ENCODE measurements at regions not wholly inside any gene's neighbourhood (a gene's known extent, or its start where the extent isn't known, plus 50 kb on each side); places are given as distances from the start of the nearest gene placed in this dataset.

DNA sequence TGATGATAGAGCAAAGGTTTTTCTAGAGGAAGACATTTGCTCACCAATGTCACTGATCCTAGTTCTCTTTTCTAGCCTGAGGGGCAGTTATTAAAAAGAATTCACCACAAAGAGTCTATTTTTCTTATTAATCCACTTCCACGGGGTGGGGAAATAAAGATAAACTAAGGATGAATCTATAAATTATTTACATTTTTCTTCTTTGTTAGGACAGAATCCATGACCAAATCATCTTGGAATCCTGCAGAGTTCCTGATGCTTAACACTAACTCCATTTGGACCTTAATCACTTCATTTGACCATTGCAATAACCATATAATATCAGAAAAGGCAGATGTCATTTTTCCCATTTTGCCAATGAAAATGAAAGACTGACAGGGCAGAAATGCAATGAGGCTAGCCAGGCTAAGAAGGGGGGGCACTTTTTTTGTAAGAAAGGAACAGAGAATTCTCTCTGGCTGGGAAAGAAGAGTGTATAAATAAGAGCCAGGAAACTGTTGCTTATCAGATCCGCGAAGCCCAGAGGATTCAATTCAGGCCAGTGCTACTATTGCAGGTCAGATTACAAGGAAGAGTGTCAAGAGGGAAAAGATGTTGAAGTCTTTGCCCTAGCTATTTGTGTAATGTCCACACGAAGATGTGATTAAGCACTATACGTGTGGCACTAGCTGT lies 433.2 kb downstream of the TNS3 start:
- DNase-seq (ENCODE audit: low read depth, low spot score), result no peak

DNA sequence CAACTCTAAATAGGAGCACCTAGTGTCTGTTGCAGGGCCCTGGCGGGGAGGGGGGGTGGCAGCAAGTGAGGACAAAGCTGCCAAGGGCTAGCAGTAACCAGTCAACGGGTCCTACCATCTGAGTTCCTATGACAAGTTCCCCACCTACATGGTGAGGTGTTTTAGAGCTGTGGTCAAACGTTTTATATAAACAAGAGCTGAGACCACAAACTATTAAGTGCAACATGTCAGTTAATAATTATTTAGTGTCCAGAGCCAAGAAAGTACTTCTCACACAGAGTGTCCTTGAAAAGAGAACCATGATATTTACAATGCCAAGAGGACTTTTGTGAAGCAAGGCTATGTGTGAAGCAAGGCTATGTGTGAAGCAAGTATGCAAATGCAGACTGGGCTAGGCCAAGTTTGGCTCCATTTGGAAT lies 434.7 kb downstream of the TNS3 start:
- DNase-seq (ENCODE audit: low read depth, low spot score), result no peak

DNA sequence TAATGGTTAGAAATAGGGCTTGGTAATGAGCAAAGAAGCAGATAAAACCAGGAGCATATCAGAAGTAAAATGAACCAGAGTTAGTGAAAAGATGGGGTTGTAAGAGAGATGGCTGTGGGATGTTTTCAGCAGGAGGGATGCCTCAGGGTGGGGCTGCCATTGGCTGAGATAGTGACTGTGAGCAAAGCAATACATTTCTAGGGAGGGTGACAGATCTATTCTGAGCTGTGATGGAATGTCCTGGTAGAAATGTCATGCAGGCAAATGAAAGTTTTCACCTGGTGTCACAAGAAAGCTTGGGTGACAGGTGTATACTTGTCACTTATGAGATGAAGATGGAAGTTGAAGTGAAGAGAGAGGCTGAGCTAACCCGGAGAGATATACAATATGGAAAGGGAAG lies 435.9 kb downstream of the TNS3 start:
- DNase-seq (ENCODE audit: low read depth, low spot score), result no peak

DNA sequence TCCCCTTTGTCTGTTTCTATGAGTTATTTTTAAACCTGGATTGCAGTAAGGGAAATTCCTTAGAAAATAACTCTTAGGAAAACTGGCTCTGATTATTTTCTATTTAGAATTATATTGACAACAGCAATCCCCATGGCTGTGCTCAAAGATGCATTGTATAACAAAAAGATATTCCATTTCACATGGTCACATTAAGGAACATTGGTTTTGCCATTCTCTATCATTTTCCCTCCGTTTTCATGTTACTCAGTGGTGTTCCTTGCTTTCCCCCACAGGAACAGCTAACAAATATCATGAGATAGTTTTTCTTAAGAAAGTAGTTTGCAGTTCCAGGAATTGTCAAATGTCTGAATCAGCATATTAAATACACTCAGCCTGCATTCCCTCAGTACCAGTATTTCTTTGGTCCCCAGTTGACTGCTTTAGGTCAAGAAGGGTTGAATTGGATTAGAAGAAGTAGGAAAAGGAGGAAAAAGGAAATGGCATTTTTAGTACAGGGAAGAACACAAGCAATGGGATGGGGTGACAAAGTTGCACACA lies 436.7 kb downstream of the TNS3 start:
- DNase-seq (ENCODE audit: low read depth, low spot score), result no peak

DNA sequence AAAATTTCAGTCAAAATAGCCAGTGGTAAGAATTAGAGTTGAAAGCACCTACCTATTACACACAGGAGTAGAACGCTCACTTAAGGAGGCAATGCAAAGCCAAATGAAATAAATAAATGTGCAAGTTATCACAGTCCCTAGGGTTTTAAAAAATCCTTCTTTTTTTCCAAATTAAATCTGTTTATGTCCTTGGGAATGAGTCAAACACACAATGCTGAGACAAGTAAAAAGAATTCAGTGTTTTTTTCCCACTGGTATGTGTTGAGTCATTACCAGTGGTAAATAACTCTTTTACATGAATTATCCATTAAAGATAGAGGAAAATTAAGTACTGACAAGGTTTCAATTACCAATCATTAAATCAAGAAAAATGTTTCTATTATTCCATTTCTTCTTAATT lies 438.6 kb downstream of the TNS3 start:
- DNase-seq (ENCODE audit: low read depth, low spot score), result no peak

DNA sequence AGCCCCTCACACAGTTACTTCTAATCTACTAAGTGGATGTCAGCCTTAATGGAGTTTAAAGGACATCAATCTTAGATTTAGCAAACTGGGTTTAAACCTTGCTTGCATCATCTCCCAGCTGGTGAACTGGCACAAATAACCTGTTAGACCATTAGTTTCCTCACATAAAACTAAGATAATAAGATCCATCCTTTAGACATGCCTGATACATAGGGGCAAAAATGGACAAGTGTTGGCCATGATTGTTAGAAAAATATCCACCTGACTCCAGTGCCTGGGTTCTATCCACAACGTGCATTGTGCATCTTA lies 439.1 kb downstream of the TNS3 start:
- DNase-seq (ENCODE audit: low read depth, low spot score), result no peak

DNA sequence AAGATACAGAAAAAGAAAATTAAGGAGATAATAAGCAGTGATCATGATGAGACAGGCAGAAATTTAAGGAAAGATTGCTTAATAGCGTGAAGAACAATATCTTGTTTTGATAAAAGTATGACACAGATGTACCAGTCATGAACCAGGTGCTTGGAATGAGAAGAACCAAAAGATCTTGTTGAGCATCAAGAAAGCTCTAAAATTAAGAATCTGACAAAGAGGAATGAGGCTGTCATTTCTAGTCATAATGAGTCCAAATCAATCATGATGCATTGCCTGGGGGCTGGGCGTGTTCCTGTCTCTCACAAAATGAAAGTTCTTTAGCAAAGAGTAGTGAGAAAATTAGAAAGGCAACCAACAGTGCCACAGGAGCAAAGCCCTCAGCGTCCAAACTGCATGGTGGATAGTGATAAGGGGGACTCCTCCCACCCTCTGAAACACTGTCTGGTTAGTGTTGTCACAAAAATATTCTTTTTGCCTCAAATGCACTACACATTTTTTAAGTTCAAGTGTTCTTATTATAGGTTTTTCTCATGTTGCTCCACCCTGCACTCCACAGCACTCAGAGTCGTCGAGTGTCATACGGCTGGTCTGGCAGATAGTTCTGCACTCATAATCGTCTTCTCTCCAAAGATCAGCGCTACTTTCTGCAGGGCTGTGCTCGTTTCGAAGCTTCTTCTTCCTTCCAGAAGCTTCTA lies 439.6 kb downstream of the TNS3 start:
- no peak for DNase-seq (ENCODE audit: low read depth, low spot score)

DNA sequence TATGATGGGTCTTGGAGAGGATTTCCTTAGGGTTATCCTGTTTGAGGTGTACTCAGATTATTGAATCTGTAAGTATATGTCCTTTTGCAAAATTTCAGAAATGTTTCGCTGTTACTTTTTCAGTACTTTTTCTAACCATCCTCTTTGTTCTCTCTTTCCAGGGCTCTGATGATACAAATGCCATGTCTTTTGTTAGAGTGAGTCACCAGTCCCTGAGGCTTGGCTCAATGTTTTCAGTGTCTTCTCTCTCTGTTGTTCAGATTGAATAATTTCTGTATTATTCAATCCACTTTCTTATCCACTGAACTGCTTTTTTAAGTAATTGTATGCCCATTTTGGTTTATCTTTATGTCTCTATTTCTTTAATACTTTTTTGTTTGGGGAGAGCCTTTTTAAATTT lies 449.4 kb downstream of the TNS3 start:
- DNase-seq (ENCODE audit: low read depth, low spot score), result no peak

DNA sequence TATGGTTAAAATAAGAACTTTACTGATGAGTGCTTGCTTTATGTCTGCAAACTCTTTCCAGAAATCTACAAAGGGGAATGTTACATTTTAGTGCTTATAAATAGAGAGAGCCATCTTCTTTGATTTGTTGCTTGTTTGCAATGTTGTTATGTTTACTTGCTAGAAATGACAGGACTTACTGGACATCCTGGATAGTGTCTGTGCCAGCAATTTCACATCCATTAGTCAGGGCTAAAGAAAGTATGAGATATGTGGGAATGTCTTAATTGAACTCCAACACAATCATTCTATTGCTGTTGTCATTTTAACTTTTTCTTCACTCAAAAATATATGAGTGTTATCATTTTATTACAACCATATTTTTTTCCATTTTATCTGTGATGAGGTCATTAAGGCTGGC lies 453.2 kb downstream of the TNS3 start:
- DNase-seq (ENCODE audit: low read depth, low spot score), result no peak

DNA sequence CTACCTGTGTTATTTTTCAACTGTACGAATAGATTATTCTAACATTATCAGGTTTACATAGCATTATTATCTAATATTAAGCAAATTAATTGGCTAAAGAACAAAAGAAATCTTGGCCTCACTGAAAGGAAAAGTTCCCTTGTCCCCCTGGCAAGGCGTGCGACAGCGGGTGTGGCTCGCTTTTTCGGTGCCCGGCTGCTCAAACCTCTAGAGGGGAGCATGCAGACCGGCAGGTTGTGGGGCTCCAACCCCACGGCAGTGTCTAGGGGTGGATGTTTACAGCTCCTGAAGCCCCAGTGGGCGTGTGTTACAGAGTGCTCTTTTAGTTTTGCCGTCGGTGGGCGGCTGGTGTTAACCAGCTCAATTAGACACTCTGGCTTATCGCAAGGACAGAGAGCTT lies 456.4 kb downstream of the TNS3 start:
- no peak for DNase-seq (ENCODE audit: low read depth, low spot score)

DNA sequence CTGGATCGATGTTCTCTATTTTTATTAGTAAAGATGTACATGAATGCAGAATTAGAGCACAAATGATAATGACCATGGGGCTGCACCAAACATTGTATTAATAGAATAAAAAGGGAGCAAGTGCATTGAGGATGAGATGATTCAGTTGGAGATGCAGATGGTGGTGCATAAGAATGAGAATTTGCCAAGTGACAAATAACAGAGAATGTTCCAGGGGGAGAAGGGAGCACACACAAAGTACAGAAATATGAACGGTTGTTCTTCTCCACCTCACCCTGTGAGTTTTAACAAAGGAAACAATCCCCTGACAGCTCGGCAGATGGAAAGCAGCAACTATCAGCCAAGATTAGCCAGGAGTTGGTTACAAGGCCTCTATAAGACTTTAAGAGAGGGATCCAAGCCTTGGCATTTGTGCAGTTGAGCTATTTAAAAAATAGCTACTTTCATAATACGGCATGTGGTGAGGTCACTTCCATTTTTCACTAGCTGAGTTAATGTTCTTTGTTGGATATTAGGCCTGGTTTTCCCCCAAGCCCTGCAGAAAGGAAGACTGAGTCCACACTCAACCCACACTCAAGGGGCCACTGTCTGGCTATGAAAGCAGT lies 462.5 kb downstream of the TNS3 start:
- no peak for DNase-seq (ENCODE audit: low read depth, low spot score)

DNA sequence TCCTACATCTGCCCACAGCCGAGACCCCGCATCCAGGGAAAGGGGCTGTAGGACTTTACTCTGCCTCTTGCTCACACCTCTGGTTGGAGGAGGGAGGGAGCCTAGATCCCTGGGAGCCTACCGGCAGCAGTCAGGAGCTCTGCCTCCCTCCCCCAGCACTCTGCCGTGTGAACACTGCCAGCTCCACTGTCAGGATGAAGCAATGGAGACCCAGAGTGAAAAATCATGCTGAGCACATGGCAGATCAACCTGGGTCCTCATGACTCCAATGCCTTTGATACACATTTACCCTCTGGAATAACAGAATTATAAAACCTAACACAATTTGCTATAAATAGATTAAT lies 477.7 kb downstream of the TNS3 start:
- DNase-seq (ENCODE audit: low read depth, low spot score), result no peak

DNA sequence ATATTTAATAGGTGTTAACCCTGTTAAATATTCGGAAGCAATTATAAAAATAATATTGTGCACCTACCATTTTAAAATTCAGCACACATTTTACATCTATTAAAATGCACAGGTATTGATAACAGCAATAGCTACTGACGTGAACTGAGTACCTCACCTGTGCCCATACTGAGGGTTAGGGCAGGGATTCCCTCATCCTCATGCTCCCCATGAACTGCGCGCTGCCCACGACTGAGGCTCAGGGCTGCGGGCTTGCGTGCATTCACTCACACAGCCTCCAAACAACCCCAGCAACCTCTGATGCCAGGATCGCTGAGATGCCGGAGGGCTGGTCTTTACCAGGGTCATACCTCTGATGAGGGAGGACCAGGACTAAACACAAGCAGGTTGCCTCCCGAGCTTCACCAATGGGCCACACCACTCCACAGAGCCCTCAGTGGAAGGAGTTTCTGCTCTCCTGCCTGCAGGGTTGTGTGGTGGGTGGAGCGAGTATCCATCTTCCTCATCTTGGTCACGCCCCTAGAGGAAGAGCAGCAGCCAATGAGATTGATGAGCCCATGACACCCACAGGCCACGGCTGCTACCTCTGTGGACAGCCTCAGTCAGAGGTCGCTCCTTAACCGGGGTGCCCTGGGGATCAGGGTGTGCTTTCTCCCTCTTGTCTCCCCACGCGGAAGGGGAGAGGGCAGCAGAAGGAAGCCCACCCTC lies 478.3 kb downstream of the TNS3 start:
- DNase-seq (ENCODE audit: low read depth, low spot score), result no peak

DNA sequence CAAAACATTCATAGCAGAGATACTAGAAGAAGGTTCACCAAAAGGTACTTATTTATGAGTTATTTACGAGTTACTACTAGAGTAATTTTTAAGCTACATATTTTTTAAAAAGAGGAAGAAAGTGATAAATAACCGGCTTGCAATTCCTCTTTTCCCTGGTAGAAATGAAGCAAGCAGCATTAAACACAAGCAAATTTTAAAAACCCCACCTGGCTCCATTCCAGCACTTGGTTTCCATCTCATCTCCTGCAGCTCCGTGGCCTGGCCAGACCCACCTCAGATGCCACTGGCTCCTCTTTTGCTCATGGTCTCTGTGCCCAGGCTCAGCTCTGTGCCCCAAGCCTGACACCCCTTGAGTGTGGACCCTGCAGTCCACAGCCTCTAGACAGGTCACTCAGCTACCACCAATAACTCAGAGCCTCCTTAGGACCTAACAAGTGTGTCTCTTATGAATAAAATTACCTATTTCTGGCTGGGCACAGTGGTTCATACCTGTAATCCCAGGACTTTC lies 479.5 kb downstream of the TNS3 start:
- DNase-seq (ENCODE audit: low read depth, low spot score), result no peak

DNA sequence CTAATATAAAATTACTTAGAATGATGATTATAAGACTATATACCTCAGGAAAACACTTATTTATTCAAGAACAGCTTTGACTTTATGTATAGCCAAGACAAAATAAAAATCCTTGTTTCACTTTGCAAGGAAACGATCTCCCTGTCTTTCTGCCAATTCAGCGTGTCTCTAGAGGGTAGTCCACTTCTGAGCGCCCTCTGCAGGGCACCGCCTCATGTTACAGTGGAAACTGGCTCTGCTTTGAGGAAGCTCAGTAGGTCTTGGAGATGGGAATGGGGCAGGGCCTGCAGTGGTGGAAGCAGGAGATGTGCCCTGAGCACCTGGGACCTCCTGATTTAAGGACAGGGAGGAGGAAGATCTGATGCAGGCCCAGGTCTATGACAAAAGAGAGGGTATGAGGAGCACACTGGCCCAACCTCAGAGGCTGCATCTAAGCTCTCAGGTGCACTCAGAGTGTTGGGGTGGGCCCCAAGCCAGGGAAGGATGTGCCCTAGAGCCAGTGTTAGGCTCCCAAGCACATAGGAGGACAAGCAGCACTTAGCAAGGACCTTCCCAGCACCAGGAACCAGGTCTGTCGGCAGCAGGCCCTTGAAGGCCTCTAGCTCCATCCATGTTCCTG lies 481.0 kb downstream of the TNS3 start:
- peak; percentile 17 for DNase-seq (ENCODE audit: low read depth, low spot score)

DNA sequence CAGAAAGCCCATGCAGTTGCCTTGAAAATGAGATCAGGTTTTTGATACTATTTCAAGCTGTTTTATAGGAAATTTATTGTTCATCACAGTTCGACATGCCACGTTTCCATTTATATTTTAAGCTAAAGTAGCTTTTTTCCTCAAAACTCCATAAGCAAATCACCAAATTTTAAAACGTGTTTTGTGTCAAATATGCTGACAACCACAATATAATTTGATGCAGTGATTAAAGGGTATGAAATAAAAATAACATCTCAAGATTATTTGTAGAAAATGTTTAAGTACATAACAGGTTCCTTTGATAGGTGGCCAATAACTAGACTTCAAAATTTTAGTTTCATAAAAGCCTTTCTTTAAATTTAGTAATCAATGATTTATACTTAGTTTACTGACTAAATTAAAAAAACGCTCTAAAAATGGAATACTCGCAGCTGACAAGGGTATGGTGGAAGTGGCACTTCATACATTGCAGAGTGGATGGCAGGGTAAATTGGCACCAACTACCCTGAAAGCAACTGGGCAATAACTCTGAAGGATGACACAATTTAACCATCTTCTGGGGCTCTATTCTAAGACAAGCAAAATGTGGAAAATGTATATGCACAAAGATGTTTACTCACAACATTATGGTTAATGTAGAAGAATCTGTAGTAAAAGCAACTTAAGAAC lies 481.6 kb downstream of the TNS3 start:
- DNase-seq (ENCODE audit: low read depth, low spot score), result no peak

DNA sequence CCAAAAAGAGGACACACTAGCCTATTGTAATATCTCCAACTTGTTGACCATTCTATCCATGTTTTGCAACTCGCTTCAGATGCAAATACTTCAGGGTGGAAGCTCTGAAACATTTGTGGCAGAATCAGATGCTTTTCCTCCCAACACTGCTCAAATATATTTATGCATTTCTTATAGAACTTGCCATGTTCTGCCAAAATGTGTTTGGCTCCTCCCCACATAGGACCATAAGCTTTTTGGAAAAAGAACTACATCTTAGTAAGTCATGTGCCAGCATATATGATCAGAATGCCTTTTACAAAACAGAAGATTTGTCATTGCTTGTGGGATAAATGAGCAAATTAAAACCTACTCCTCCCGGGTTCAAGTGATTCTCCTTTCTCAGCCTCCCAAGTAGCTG lies 484.5 kb downstream of the TNS3 start:
- DNase-seq (ENCODE audit: low read depth, low spot score), result no peak

DNA sequence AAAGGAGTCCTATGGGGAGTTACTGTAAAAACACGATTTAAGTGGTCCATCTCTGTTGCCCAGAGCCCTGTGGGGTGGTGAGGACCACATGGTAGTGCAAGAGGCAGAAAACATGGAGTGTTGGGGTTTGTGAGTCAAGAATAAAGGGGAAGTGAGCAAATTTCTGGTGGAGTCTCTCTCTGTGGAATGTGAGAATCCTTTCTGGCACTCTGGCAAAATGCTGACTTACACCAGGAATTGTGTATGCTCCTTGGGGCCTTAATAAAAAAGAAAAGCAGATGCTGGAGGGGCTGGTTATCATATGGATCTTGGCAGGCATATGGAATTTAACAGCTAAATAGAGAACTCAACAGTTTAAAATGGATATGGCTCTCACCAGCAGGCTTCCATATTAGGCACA lies 486.0 kb downstream of the TNS3 start:
- no peak for DNase-seq (ENCODE audit: low read depth, low spot score)

DNA sequence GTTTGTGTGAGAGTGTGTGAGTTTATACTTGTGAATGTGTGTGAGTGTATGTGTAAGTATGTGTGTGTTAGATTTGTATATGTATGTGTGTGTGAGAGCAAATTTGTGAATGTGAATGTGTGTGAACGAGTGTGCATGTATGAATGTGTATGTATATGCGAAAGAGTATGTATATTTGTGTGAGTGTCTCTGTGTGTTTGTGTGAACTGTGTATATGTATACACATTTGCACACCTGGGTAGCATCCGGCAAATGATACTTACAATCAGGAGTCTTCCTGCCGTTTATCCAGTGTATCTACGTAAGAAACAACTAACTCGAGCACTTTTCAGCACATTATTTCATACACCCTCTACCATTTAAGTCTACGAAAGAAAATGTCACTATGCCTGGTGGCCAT lies 487.4 kb downstream of the TNS3 start:
- no peak for DNase-seq (ENCODE audit: low read depth, low spot score)

DNA sequence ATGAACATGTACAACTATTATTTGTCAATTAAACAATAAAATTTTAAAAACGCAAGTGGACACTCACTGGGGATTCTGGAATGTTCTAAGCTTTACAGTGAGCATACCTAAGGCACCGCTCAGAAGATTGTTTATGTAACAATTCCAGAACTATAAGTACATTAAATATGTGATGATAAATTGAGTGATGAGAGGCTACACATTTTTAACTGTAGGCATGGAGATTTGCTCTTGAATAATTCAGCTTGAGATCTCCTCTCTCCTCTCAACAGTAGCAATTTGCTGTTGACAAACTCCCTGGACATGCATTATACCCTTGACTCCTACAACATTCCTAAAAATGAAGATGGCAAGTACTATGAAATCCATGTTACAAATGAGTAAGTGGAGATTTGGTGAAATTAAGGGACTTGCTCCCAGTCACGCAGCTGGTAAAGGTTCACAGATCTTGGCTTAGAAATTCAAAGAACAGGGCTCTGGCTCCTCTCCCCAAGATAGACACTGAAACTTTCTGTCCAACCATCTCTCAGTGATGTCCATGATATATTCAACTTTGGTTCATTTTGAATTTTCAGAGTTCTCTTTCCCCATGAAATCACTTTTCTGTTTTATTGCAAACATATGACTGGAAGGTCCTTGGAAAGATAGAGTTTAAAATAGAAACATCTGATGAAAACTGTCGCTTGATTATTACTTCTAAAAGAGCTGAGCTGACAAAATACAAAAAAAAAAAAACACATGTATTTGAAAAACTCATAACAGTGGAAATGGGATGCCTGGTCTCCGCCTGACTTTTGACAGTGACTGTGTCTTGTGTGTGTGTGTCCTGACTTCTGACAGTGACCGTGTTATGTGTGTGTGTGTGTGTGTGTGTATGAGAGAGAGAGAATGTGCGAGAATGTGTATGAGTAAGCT lies 488.3 kb downstream of the TNS3 start:
- no peak for DNase-seq (ENCODE audit: low read depth, low spot score)

Data from pulmonary artery endothelial cell (primary cell).